Kidney (tissue), 13 donors: ENCODE measurements at regions not wholly inside any gene's neighbourhood (a gene's known extent, or its start where the extent isn't known, plus 50 kb on each side); places are given as distances from the start of the nearest gene placed in this dataset.

Source experiments
- DNase-seq, 5 donors: peaks; one replicate each; pipeline ENCODE4 v3.0.0-alpha.2; 2013 to 2020
- FAIRE-seq: peaks from 2 replicates; lab custom pipeline; 2012; peaks lifted over from hg19 to GRCh38; lab: Jason Lieb, UNC
- H3K27ac ChIP-seq, 2 donors: one replicate each; pipeline ENCODE4 v1.7.0; 2013; ENCODE audit warnings: low read depth in 2 of 2, low read length in 2 of 2, inconsistent platforms in 1 of 2
- H3K27me3 ChIP-seq: one replicate; pipeline ENCODE4 v1.7.1; 2013; ENCODE audit warnings: low read length, inconsistent platforms; ENCODE audit not compliant: control insufficient read depth, insufficient read depth
- H3K36me3 ChIP-seq, 3 donors: one replicate each; pipeline versions ENCODE4 v1.7.0 to v1.7.1; 2013; ENCODE audit warnings: low read length in 3 of 3, control low read depth in 1 of 3, inconsistent platforms in 1 of 3; ENCODE audit not compliant: insufficient read depth in 3 of 3, control insufficient read depth in 2 of 3
- H3K4me1 ChIP-seq, 3 donors: one replicate each; pipeline versions ENCODE4 v1.7.0 to v1.7.1; 2013; ENCODE audit warnings: low read length in 3 of 3, inconsistent platforms in 1 of 3, low read depth in 1 of 3; ENCODE audit not compliant: control insufficient read depth in 2 of 3, insufficient read depth in 2 of 3
- H3K4me3 ChIP-seq, 3 donors: one replicate each; pipeline versions ENCODE4 v1.7.0 to v1.8.1; 2013; ENCODE audit warnings: low read length in 3 of 3, control low read depth in 1 of 3, inconsistent platforms in 1 of 3
- H3K9ac ChIP-seq, 3 donors: one replicate each; pipeline versions ENCODE4 v1.7.0 to v1.7.1; 2013; ENCODE audit warnings: low read length in 3 of 3, control low read depth in 1 of 3, inconsistent platforms in 1 of 3
- H3K9me3 ChIP-seq, 3 donors: one replicate each; pipeline versions ENCODE4 v1.7.0 to v1.7.1; 2013; ENCODE audit warnings: low read length in 3 of 3, control low read depth in 1 of 3, inconsistent platforms in 1 of 3; ENCODE audit not compliant: control insufficient read depth in 2 of 3, insufficient read depth in 1 of 3
- CTCF ChIP-seq: IDR thresholded peaks from 3 replicates; pipeline ENCODE4 v1.5.1; 2012; ENCODE audit warnings: mild to moderate bottlenecking, moderate library complexity, borderline replicate concordance; ENCODE audit not compliant: insufficient read depth; ENCODE audit errors: extremely low read depth
- intact Hi-C: fragments of 100-400 bp; cut with DNase I; formaldehyde crosslinking; loops from one replicate; pipeline ENCODE4 v1.11.1; 2022
- donor health status: control.
- donor health status: control.
- donor health status: control.
- donor health status: control.
- donor health status: control.
- donor health status: DM: yes; HTN: yes; CAD: no.
- donor health status: Normal renal cell carcinoma (clear cell type).

GRCh38 chr4:11675051-11675800 is 246.5 kb upstream of the HS3ST1 start:
- H3K9me3 ChIP-seq = no peaks in the 10 kb centered on the region

GRCh38 chr4:11670304-11670703 is 241.6 kb upstream of the HS3ST1 start:
- Histone ChIP-seq H3K9ac (no peak overlapping the region), H3K4me1 (no peaks in the 10 kb centered on the region), H3K27me3 (no peaks in the 10 kb centered on the region), H3K27ac (no peak overlapping the region), H3K9me3 (no peaks in the 10 kb centered on the region), H3K4me3 (no peak overlapping the region), H3K36me3 (no peaks in the 10 kb centered on the region)
- DNase-seq (no peak), FAIRE-seq (no peak)
- TF ChIP-seq CTCF = no peak
- intact Hi-C loops = no loop called here

More at GRCh38 chr4:11675051-11675800, 246.5 kb upstream of the HS3ST1 start:
- FAIRE-seq = no peak
- H3K27me3 ChIP-seq = no peaks in the 10 kb centered on the region
- H3K4me3 ChIP-seq = no peak overlapping the region
- no peaks in the 10 kb centered on the region for H3K4me1 ChIP-seq
- H3K27ac ChIP-seq = no peak overlapping the region
- no peak for DNase-seq
- intact Hi-C loops = no loop called here
- no peaks in the 10 kb centered on the region for H3K36me3 ChIP-seq
- no peak for TF ChIP-seq CTCF
- H3K9ac ChIP-seq = no peak overlapping the region

- no peak overlapping the region for H3K27ac ChIP-seq
- H3K9ac ChIP-seq = no peak overlapping the region
- H3K4me3 ChIP-seq = no peak overlapping the region
- TF ChIP-seq CTCF = no peak
- no peaks in the 10 kb centered on the region for H3K9me3 ChIP-seq
- no peaks in the 10 kb centered on the region for H3K4me1 ChIP-seq
- DNase-seq (no peak), FAIRE-seq (no peak)
- intact Hi-C loops = no loop called here
- H3K27me3 ChIP-seq = no peaks in the 10 kb centered on the region
- no peaks in the 10 kb centered on the region for H3K36me3 ChIP-seq
Measured at GRCh38 chr4:11669156-11669555, 240.5 kb upstream of the HS3ST1 start.
